ENCODE measurements at regions not wholly inside any gene's neighbourhood (a gene's known extent, or its start where the extent isn't known, plus 50 kb on each side); places are given as distances from the start of the nearest gene placed in this dataset.
A peak's percentile ranks its signal among the peaks of the same experiment; 100 is the strongest.

- Histone ChIP-seq H3K18ac (ENCODE audit: low read depth in 1 of 2, low read length in 2 of 2) (no peak overlapping the region), H2AFZ (ENCODE audit: low read depth, low read length) (no peak overlapping the region), H3K27ac (ENCODE audit: low read length, poor library complexity, severe bottlenecking) (no peak overlapping the region), H3K79me1 (replicated peaks; ENCODE audit: low read length, poor library complexity, severe bottlenecking) (no peaks in the 10 kb centered on the region), H2BK15ac (ENCODE audit: low read depth, poor library complexity, severe bottlenecking) (no peak overlapping the region), H2BK5ac (ENCODE audit: low read depth, low read length, poor library complexity, severe bottlenecking) (no peak overlapping the region), H3K23ac (ENCODE audit: low read length in 2 of 2) (no peak overlapping the region), H3K9me3 (ENCODE audit: control insufficient read depth, low read length) (peaks cover 7% of the 10 kb centered on the region), H3K4me1 (ENCODE audit: control insufficient read depth, insufficient read depth, low read depth, low read length) (no peaks in the 10 kb centered on the region), H3K27me3 (ENCODE audit: control insufficient read depth in 1 of 2, insufficient read depth in 1 of 2, low read length in 2 of 2) (peaks cover 0 to 3% of the 10 kb centered on the region in 2 experiments), H2BK12ac (ENCODE audit: low read length in 2 of 2) (no peak overlapping the region), H2AK5ac (ENCODE audit: low read length, severe bottlenecking) (no peak overlapping the region), H3K4ac (ENCODE audit: low read depth in 1 of 2, low read length in 2 of 2) (no peak overlapping the region), H4K91ac (ENCODE audit: low read length) (no peak overlapping the region), H3K36me3 (ENCODE audit: control insufficient read depth in 1 of 2, insufficient read depth in 2 of 2, low read depth in 1 of 2, low read length in 2 of 2) (no peaks in the 10 kb centered on the region), H4K8ac (ENCODE audit: low read length) (no peak overlapping the region), H3K4me2 (ENCODE audit: low read length, poor library complexity, severe bottlenecking) (no peak overlapping the region), H3K4me3 (ENCODE audit: insufficient read depth in 1 of 2, low read depth in 1 of 2, low read length in 2 of 2) (no peak overlapping the region), H3K14ac (ENCODE audit: low read length in 2 of 2) (no peak overlapping the region), H3K9ac (ENCODE audit: low read length) (no peak overlapping the region), H2BK120ac (ENCODE audit: low read depth, low read length) (no peak overlapping the region)
- WGBS, result 84% methylated on average over 2 of the region's 3 CpGs
- no peak for DNase-seq
Observed at GRCh38 chr2:204090021-204090420, 153.5 kb downstream of the ICOS start.

GRCh38 chr2:204104811-204105210 lies 168.2 kb downstream of the ICOS start:
- no peak overlapping the region for H2BK15ac ChIP-seq (ENCODE audit: low read depth, poor library complexity, severe bottlenecking)
- no peak overlapping the region for H3K23ac ChIP-seq (ENCODE audit: low read length in 2 of 2)
- H2BK5ac ChIP-seq (ENCODE audit: low read depth, low read length, poor library complexity, severe bottlenecking), result no peak overlapping the region
- no peaks in the 10 kb centered on the region for H3K9me3 ChIP-seq (ENCODE audit: control insufficient read depth, low read length)
- H2AFZ ChIP-seq (ENCODE audit: low read depth, low read length), result no peak overlapping the region
- H3K36me3 ChIP-seq (ENCODE audit: control insufficient read depth in 1 of 2, insufficient read depth in 2 of 2, low read depth in 1 of 2, low read length in 2 of 2), result no peaks in the 10 kb centered on the region
- no peak overlapping the region for H3K14ac ChIP-seq (ENCODE audit: low read length in 2 of 2)
- no peak overlapping the region for H2AK5ac ChIP-seq (ENCODE audit: low read length, severe bottlenecking)
- no peak overlapping the region for H2BK120ac ChIP-seq (ENCODE audit: low read depth, low read length)
- no peak overlapping the region for H2BK12ac ChIP-seq (ENCODE audit: low read length in 2 of 2)
- no peak overlapping the region for H3K4me3 ChIP-seq (ENCODE audit: insufficient read depth in 1 of 2, low read depth in 1 of 2, low read length in 2 of 2)
- no peak overlapping the region for H4K8ac ChIP-seq (ENCODE audit: low read length)
- DNase-seq, result no peak
- H3K4ac ChIP-seq (ENCODE audit: low read depth in 1 of 2, low read length in 2 of 2), result no peak overlapping the region
- no peak overlapping the region for H4K91ac ChIP-seq (ENCODE audit: low read length)
- H3K9ac ChIP-seq (ENCODE audit: low read length), result no peak overlapping the region
- H3K27me3 ChIP-seq (ENCODE audit: control insufficient read depth in 1 of 2, insufficient read depth in 1 of 2, low read length in 2 of 2), result peaks cover 0 to 3% of the 10 kb centered on the region in 2 experiments
- H3K4me1 ChIP-seq (ENCODE audit: control insufficient read depth, insufficient read depth, low read depth, low read length), result peaks cover 2% of the 10 kb centered on the region
- 94% methylated on average over 2 of the region's 4 CpGs for WGBS
- no peak overlapping the region for H3K27ac ChIP-seq (ENCODE audit: low read length, poor library complexity, severe bottlenecking)
- no peak overlapping the region for H3K4me2 ChIP-seq (ENCODE audit: low read length, poor library complexity, severe bottlenecking)
- no peak overlapping the region for H3K18ac ChIP-seq (ENCODE audit: low read depth in 1 of 2, low read length in 2 of 2)
- no peaks in the 10 kb centered on the region for H3K79me1 ChIP-seq (replicated peaks; ENCODE audit: low read length, poor library complexity, severe bottlenecking)

- WGBS, result 0% methylated on average over 1 of the region's 3 CpGs
- DNase-seq, result peak; percentile 41
- Histone ChIP-seq H2AFZ (ENCODE audit: low read depth, low read length) (no peak overlapping the region), H2AK5ac (ENCODE audit: low read length, severe bottlenecking) (no peak overlapping the region), H2BK5ac (ENCODE audit: low read depth, low read length, poor library complexity, severe bottlenecking) (no peak overlapping the region), H3K4me2 (ENCODE audit: low read length, poor library complexity, severe bottlenecking) (no peak overlapping the region), H3K9ac (ENCODE audit: low read length) (no peak overlapping the region), H3K14ac (ENCODE audit: low read length in 2 of 2) (no peak overlapping the region), H3K18ac (ENCODE audit: low read depth in 1 of 2, low read length in 2 of 2) (no peak overlapping the region), H3K36me3 (ENCODE audit: control insufficient read depth in 1 of 2, insufficient read depth in 2 of 2, low read depth in 1 of 2, low read length in 2 of 2) (no peaks in the 10 kb centered on the region), H3K27me3 (ENCODE audit: control insufficient read depth in 1 of 2, insufficient read depth in 1 of 2, low read length in 2 of 2) (peaks cover 0 to 6% of the 10 kb centered on the region in 2 experiments), H3K4ac (ENCODE audit: low read depth in 1 of 2, low read length in 2 of 2) (no peak overlapping the region), H2BK120ac (ENCODE audit: low read depth, low read length) (no peak overlapping the region), H2BK15ac (ENCODE audit: low read depth, poor library complexity, severe bottlenecking) (no peak overlapping the region), H2BK12ac (ENCODE audit: low read length in 2 of 2) (no peak overlapping the region), H3K23ac (ENCODE audit: low read length in 2 of 2) (no peak overlapping the region), H4K91ac (ENCODE audit: low read length) (no peak overlapping the region), H3K9me3 (ENCODE audit: control insufficient read depth, low read length) (no peaks in the 10 kb centered on the region), H3K4me3 (ENCODE audit: insufficient read depth in 1 of 2, low read depth in 1 of 2, low read length in 2 of 2) (no peak overlapping the region), H3K79me1 (replicated peaks; ENCODE audit: low read length, poor library complexity, severe bottlenecking) (no peaks in the 10 kb centered on the region), H3K4me1 (ENCODE audit: control insufficient read depth, insufficient read depth, low read depth, low read length) (peaks cover 9% of the 10 kb centered on the region), H3K27ac (ENCODE audit: low read length, poor library complexity, severe bottlenecking) (no peak overlapping the region), H4K8ac (ENCODE audit: low read length) (no peak overlapping the region)
Observed at GRCh38 chr2:204108330-204108751, 171.8 kb downstream of the ICOS start.

GRCh38 chr2:204108781-204109295 lies 172.3 kb downstream of the ICOS start:
- Histone ChIP-seq H3K4me2 (ENCODE audit: low read length, poor library complexity, severe bottlenecking) (no peak overlapping the region), H3K23ac (ENCODE audit: low read length in 2 of 2) (no peak overlapping the region), H2BK12ac (ENCODE audit: low read length in 2 of 2) (no peak overlapping the region), H4K91ac (ENCODE audit: low read length) (no peak overlapping the region), H3K4ac (ENCODE audit: low read depth in 1 of 2, low read length in 2 of 2) (no peak overlapping the region), H3K9ac (ENCODE audit: low read length) (no peak overlapping the region), H2AK5ac (ENCODE audit: low read length, severe bottlenecking) (no peak overlapping the region), H3K27me3 (ENCODE audit: control insufficient read depth in 1 of 2, insufficient read depth in 1 of 2, low read length in 2 of 2) (peaks cover 0 to 6% of the 10 kb centered on the region in 2 experiments), H3K79me1 (replicated peaks; ENCODE audit: low read length, poor library complexity, severe bottlenecking) (no peaks in the 10 kb centered on the region), H3K4me3 (ENCODE audit: insufficient read depth in 1 of 2, low read depth in 1 of 2, low read length in 2 of 2) (no peak overlapping the region), H3K18ac (ENCODE audit: low read depth in 1 of 2, low read length in 2 of 2) (no peak overlapping the region), H3K14ac (ENCODE audit: low read length in 2 of 2) (no peak overlapping the region), H2BK15ac (ENCODE audit: low read depth, poor library complexity, severe bottlenecking) (no peak overlapping the region), H2BK5ac (ENCODE audit: low read depth, low read length, poor library complexity, severe bottlenecking) (no peak overlapping the region), H2BK120ac (ENCODE audit: low read depth, low read length) (no peak overlapping the region), H3K9me3 (ENCODE audit: control insufficient read depth, low read length) (no peaks in the 10 kb centered on the region), H3K36me3 (ENCODE audit: control insufficient read depth in 1 of 2, insufficient read depth in 2 of 2, low read depth in 1 of 2, low read length in 2 of 2) (no peaks in the 10 kb centered on the region), H3K4me1 (ENCODE audit: control insufficient read depth, insufficient read depth, low read depth, low read length) (peaks cover 9% of the 10 kb centered on the region), H3K27ac (ENCODE audit: low read length, poor library complexity, severe bottlenecking) (no peak overlapping the region), H2AFZ (ENCODE audit: low read depth, low read length) (no peak overlapping the region), H4K8ac (ENCODE audit: low read length) (no peak overlapping the region)
- DNase-seq, result no peak
- 82% methylated on average over 8 of the region's 9 CpGs for WGBS

All from mesenchymal stem cell (in vitro differentiated cells and primary cell).